HS-27A (cell line): ENCODE measurements at regions not wholly inside any gene's neighbourhood (a gene's known extent, or its start where the extent isn't known, plus 50 kb on each side); places are given as distances from the start of the nearest gene placed in this dataset.

Experiments used
- DNase-seq: peaks from one replicate; pipeline ENCODE4 v3.0.0-alpha.2; 2012; ENCODE audit warnings: low read depth, missing footprints

- no peak for DNase-seq
These were observed 126.4 kb upstream of the E2F8 start for GRCh38 chr11:19366992-19367709.

GRCh38 chr11:19365743-19366410 lies 125.1 kb upstream of the E2F8 start:
- DNase-seq, result no peak

GRCh38 chr11:19359221-19360000 lies 118.7 kb upstream of the E2F8 start:
- no peak for DNase-seq

GRCh38 chr11:19357943-19358342 lies 117.2 kb upstream of the E2F8 start:
- no peak for DNase-seq

- no peak for DNase-seq
These were observed 114.9 kb upstream of the E2F8 start for GRCh38 chr11:19355601-19356000.

GRCh38 chr11:19353287-19353850 lies 112.6 kb upstream of the E2F8 start:
- DNase-seq, result no peak

- no peak for DNase-seq
These were observed 112.0 kb upstream of the E2F8 start for GRCh38 chr11:19352771-19353160.

GRCh38 chr11:19352072-19352770 lies 111.5 kb upstream of the E2F8 start:
- no peak for DNase-seq

- DNase-seq, result no peak
These were observed 110.7 kb upstream of the E2F8 start for GRCh38 chr11:19351426-19351825.

- DNase-seq, result no peak
These were observed 109.4 kb upstream of the E2F8 start for GRCh38 chr11:19350160-19350559.

GRCh38 chr11:19349340-19350025 lies 108.7 kb upstream of the E2F8 start:
- DNase-seq, result no peak

GRCh38 chr11:19347911-19348310 lies 107.2 kb upstream of the E2F8 start:
- DNase-seq, result no peak

GRCh38 chr11:19345848-19346681 lies 105.3 kb upstream of the E2F8 start:
- no peak for DNase-seq

- DNase-seq, result no peak
These were observed 104.7 kb upstream of the E2F8 start for GRCh38 chr11:19345519-19345847.

GRCh38 chr11:19344661-19345518 lies 104.1 kb upstream of the E2F8 start:
- no peak for DNase-seq

- DNase-seq, result no peak
These were observed 101.3 kb upstream of the E2F8 start for GRCh38 chr11:19342036-19342435.

- DNase-seq, result no peak
These were observed 97.6 kb upstream of the E2F8 start for GRCh38 chr11:19338375-19338774.

GRCh38 chr11:19337779-19338178 lies 97.0 kb upstream of the E2F8 start:
- DNase-seq, result no peak

- DNase-seq, result no peak
These were observed 95.6 kb upstream of the E2F8 start for GRCh38 chr11:19336331-19336730.

GRCh38 chr11:19332476-19332875 lies 91.7 kb upstream of the E2F8 start:
- no peak for DNase-seq
